H9 (cell line): ENCODE measurements at regions not wholly inside any gene's neighbourhood (a gene's known extent, or its start where the extent isn't known, plus 50 kb on each side); places are given as distances from the start of the nearest gene placed in this dataset.

Experiments used
- DNase-seq: peaks from one replicate; pipeline ENCODE4 v3.0.0-alpha.2; 2017
- H2AFZ ChIP-seq: one replicate; pipeline ENCODE4 v1.6.1; 2013; ENCODE audit warnings: mild to moderate bottlenecking, low read length, control low read depth, moderate library complexity
- H2AK5ac ChIP-seq: 2 replicates; pipeline ENCODE4 v1.6.1; 2013; ENCODE audit warnings: low read length, control low read depth, mixed read lengths; ENCODE audit not compliant: insufficient read length
- H2BK120ac ChIP-seq: one replicate; pipeline ENCODE4 v1.6.1; 2013; ENCODE audit warnings: low read depth, mild to moderate bottlenecking, low read length, control low read depth, inconsistent platforms; ENCODE audit not compliant: poor library complexity, severe bottlenecking
- H2BK12ac ChIP-seq: 2 replicates; pipeline ENCODE4 v1.6.1; 2013; ENCODE audit warnings: low read length, control low read depth, mixed read lengths, low read depth; ENCODE audit not compliant: insufficient read length
- H2BK15ac ChIP-seq: 2 replicates; pipeline ENCODE4 v1.6.1; 2013; ENCODE audit warnings: low read depth, low read length, control low read depth
- H2BK20ac ChIP-seq: one replicate; pipeline ENCODE4 v1.6.1; 2013; ENCODE audit warnings: low read depth, mild to moderate bottlenecking, low read length, control low read depth, inconsistent platforms; ENCODE audit not compliant: poor library complexity, severe bottlenecking
- H2BK5ac ChIP-seq: 2 replicates; pipeline ENCODE4 v1.6.1; 2013; ENCODE audit warnings: low read length, control low read depth, mixed read lengths; ENCODE audit not compliant: insufficient read length
- H3K14ac ChIP-seq: 2 replicates; pipeline ENCODE4 v1.6.1; 2013; ENCODE audit warnings: low read length, control low read depth; ENCODE audit not compliant: insufficient read depth
- H3K18ac ChIP-seq: 2 replicates; pipeline ENCODE4 v1.6.1; 2013; ENCODE audit warnings: low read depth, mild to moderate bottlenecking, mixed read lengths, low read length, control low read depth; ENCODE audit not compliant: insufficient read length
- H3K23ac ChIP-seq: 2 replicates; pipeline ENCODE4 v1.6.1; 2013; ENCODE audit warnings: low read length, control low read depth, mixed read lengths, low read depth; ENCODE audit not compliant: insufficient read length
- H3K23me2 ChIP-seq: 2 replicates; pipeline ENCODE4 v1.6.1; 2013; ENCODE audit warnings: low read depth, mild to moderate bottlenecking, mixed read lengths, low read length, control low read depth; ENCODE audit not compliant: insufficient read length, poor library complexity, severe bottlenecking
- H3K27ac ChIP-seq: 2 replicates; pipeline ENCODE4 v1.5.1; 2013; ENCODE audit warnings: low read length, control low read depth, mixed read lengths, low read depth; ENCODE audit not compliant: insufficient read length
- H3K27me3 ChIP-seq: 2 replicates; pipeline ENCODE4 v1.6.1; 2013; ENCODE audit warnings: low read length, control low read depth, inconsistent platforms; ENCODE audit not compliant: insufficient read depth
- H3K4ac ChIP-seq: 2 replicates; pipeline ENCODE4 v1.6.1; 2013; ENCODE audit warnings: low read depth, mild to moderate bottlenecking, control low read depth, inconsistent platforms, low read length, moderate library complexity
- H3K4me1 ChIP-seq: 2 replicates; pipeline ENCODE4 v1.6.1; 2013; ENCODE audit warnings: low read length, control low read depth, inconsistent platforms; ENCODE audit not compliant: insufficient read depth
- H3K4me2 ChIP-seq: 2 replicates; pipeline ENCODE4 v1.6.1; 2013; ENCODE audit warnings: low read length, control low read depth, mixed read lengths; ENCODE audit not compliant: insufficient read length, insufficient read depth
- H3K56ac ChIP-seq: 2 replicates; pipeline ENCODE4 v1.6.1; 2013; ENCODE audit warnings: low read depth, mild to moderate bottlenecking, mixed read lengths, low read length, control low read depth; ENCODE audit not compliant: insufficient read length
- H3K79me1 ChIP-seq: 2 replicates; pipeline ENCODE4 v1.6.1; 2013; ENCODE audit warnings: low read depth, mild to moderate bottlenecking, moderate library complexity, low read length, control low read depth, inconsistent platforms; ENCODE audit not compliant: insufficient read depth, poor library complexity, severe bottlenecking
- H3K79me2 ChIP-seq: 2 replicates; pipeline ENCODE4 v1.6.1; 2013; ENCODE audit warnings: low read length, control low read depth, inconsistent platforms; ENCODE audit not compliant: insufficient read depth
- H3K9ac ChIP-seq: 2 replicates; pipeline ENCODE4 v1.6.1; 2013; ENCODE audit warnings: low read length, control low read depth, mixed read lengths; ENCODE audit not compliant: insufficient read length; ENCODE audit errors: extremely low read depth
- H3K9me3 ChIP-seq: one replicate; pipeline ENCODE4 v1.6.1; 2013; ENCODE audit warnings: low read depth, low read length, inconsistent platforms; ENCODE audit not compliant: control insufficient read depth
- H3T11ph ChIP-seq: one replicate; pipeline ENCODE4 v1.6.1; 2013; ENCODE audit warnings: mild to moderate bottlenecking, low read length, control low read depth, inconsistent platforms
- H4K20me1 ChIP-seq: one replicate; pipeline ENCODE4 v1.6.1; 2013; ENCODE audit not compliant: control insufficient read depth, insufficient read length, insufficient read depth
- H4K5ac ChIP-seq: 2 replicates; pipeline ENCODE4 v1.6.1; 2013; ENCODE audit warnings: low read depth, mild to moderate bottlenecking, mixed read lengths, low read length, control low read depth; ENCODE audit not compliant: insufficient read length
- H4K8ac ChIP-seq: replicated peaks from 2 replicates; pipeline ENCODE4 v1.6.1; 2013; ENCODE audit warnings: low read length, control low read depth, mixed read lengths, low read depth; ENCODE audit not compliant: insufficient read length
- H4K91ac ChIP-seq: 2 replicates; pipeline ENCODE4 v1.6.1; 2013; ENCODE audit warnings: low read depth, mild to moderate bottlenecking, moderate library complexity, mixed read lengths, low read length, control low read depth; ENCODE audit not compliant: insufficient read length
- H3K27ac Mint-ChIP-seq, 3 experiments: 2 replicates in 2 of 3; 3 replicates in 1 of 3; pipeline ENCODE4 v1.8.0; 2020 to 2021; ENCODE audit warnings: mixed read lengths in 3 of 3, mild to moderate bottlenecking in 1 of 3, moderate library complexity in 1 of 3
- H3K27me3 Mint-ChIP-seq: 2 replicates; pipeline ENCODE4 v1.8.0; 2021; ENCODE audit warnings: low read depth, mild to moderate bottlenecking, moderate library complexity, mixed read lengths
- H3K36me3 Mint-ChIP-seq, 3 experiments: 2 replicates in 2 of 3; 3 replicates in 1 of 3; pipeline ENCODE4 v1.8.0; 2020 to 2021; ENCODE audit warnings: low read depth in 3 of 3, mixed read lengths in 3 of 3; ENCODE audit not compliant: insufficient read depth in 1 of 3
- H3K4me1 Mint-ChIP-seq, 2 experiments: 2 replicates each; pipeline ENCODE4 v1.8.0; 2020; ENCODE audit warnings: mixed read lengths in 2 of 2
- H3K4me3 Mint-ChIP-seq, 2 experiments: 2 replicates in 1 of 2; 3 replicates in 1 of 2; pipeline ENCODE4 v1.8.0; 2020 to 2021; ENCODE audit warnings: mild to moderate bottlenecking in 2 of 2, mixed read lengths in 2 of 2, moderate library complexity in 1 of 2
- H3K9me3 Mint-ChIP-seq, 2 experiments: 2 replicates in 1 of 2; 3 replicates in 1 of 2; pipeline ENCODE4 v1.8.0; 2020; ENCODE audit warnings: mild to moderate bottlenecking in 2 of 2, mixed read lengths in 2 of 2, moderate library complexity in 1 of 2
- CTCF ChIP-seq: fragments of 200-600 bp; sonication (generic); conservative IDR thresholded peaks from 3 replicates; pipeline ENCODE4 v1.8.0; 2021; ENCODE audit warnings: antibody characterized with exemption, mild to moderate bottlenecking
- WGBS: extraction: QIAGEN DNeasy Blood & Tissue Kit; methylation state at CpG from one replicate; pipeline ENCODE4 v1.1.7; 2013; ENCODE audit warnings: missing lambda C conversion rate, low lambda C conversion rate, mixed read lengths; ENCODE audit not compliant: insufficient read length; ENCODE audit errors: extremely low coverage; 5-methylcytosine and 5-hydroxymethylcytosine counted together

GRCh38 chr13:103443604-103444003 is 377.4 kb upstream of the SLC10A2 start:
- no peak for TF ChIP-seq CTCF
- Mint-ChIP-seq H3K27ac (no peak overlapping the region), H3K36me3 (no peaks in the 10 kb centered on the region), H3K9me3 (no peaks in the 10 kb centered on the region; a peak in 1 of 5 replicates), H3K4me1 (no peaks in the 10 kb centered on the region), H3K4me3 (no peak overlapping the region), H3K27me3 (no peaks in the 10 kb centered on the region)
- Histone ChIP-seq H3K14ac (no peak overlapping the region), H3K18ac (no peak overlapping the region), H2BK20ac (no peak overlapping the region), H2BK12ac (no peak overlapping the region), H3K23me2 (no peaks in the 10 kb centered on the region), H3K4me1 (no peaks in the 10 kb centered on the region), H3K27ac (no peak overlapping the region), H2BK5ac (no peak overlapping the region), H3K4ac (no peak overlapping the region), H4K91ac (no peak overlapping the region), H3K79me2 (no peaks in the 10 kb centered on the region), H3T11ph (no peak overlapping the region), H4K5ac (no peak overlapping the region), H3K4me2 (no peak overlapping the region), H2AFZ (no peak overlapping the region), H2BK15ac (no peak overlapping the region), H3K27me3 (no peaks in the 10 kb centered on the region), H4K8ac (no peak overlapping the region), H2AK5ac (no peak overlapping the region), H2BK120ac (no peak overlapping the region), H3K9me3 (no peaks in the 10 kb centered on the region), H3K79me1 (no peaks in the 10 kb centered on the region), H3K56ac (no peak overlapping the region), H3K23ac (no peak overlapping the region), H3K9ac (no peak overlapping the region), H4K20me1 (no peaks in the 10 kb centered on the region)
- WGBS, result no CpG with 5 or more reads among the region's 4 CpGs
- no peak for DNase-seq
